ENCODE measurements at regions not wholly inside any gene's neighbourhood (a gene's known extent, or its start where the extent isn't known, plus 50 kb on each side); places are given as distances from the start of the nearest gene placed in this dataset.
"Not testable (repeated sequence)": the region's sequence is repeated elsewhere in the genome, so short reads cannot be mapped to it uniquely, and the experiment has no call there.

DNA sequence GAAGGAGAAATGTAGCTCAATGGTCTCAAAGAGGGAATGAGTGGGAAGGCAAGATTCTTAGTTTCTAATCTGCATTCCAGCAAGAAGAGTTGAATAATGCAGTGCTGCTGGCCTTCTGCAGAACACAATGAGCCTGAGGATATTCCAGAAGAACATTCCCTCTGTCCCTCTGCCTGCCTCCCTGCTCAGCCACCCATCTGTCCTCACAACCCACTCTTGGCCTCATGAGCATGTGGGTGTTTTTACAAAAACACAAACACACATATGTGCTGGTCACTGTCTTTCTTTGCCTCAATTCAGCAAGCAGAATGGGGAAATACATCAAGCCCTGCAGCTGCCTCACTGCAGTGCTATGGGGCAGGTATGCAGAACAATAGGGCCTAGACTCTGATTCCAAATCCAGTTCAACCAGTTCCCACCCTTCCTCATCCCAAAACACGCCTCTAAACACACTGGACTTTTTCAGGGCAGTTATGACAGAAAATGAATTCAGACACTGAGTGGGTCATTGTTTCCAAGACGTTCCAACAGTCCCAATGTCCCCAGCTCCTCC is 109.8 kb upstream of the CCT8L2 start:
- TF ChIP-seq, protein P1, sequence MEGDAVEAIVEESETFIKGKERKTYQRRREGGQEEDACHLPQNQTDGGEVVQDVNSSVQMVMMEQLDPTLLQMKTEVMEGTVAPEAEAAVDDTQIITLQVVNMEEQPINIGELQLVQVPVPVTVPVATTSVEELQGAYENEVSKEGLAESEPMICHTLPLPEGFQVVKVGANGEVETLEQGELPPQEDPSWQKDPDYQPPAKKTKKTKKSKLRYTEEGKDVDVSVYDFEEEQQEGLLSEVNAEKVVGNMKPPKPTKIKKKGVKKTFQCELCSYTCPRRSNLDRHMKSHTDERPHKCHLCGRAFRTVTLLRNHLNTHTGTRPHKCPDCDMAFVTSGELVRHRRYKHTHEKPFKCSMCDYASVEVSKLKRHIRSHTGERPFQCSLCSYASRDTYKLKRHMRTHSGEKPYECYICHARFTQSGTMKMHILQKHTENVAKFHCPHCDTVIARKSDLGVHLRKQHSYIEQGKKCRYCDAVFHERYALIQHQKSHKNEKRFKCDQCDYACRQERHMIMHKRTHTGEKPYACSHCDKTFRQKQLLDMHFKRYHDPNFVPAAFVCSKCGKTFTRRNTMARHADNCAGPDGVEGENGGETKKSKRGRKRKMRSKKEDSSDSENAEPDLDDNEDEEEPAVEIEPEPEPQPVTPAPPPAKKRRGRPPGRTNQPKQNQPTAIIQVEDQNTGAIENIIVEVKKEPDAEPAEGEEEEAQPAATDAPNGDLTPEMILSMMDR (IDR thresholded peaks at IDR 0.05) = not testable (repeated sequence)
- TF ChIP-seq POLR2A (IDR thresholded peaks at IDR 0.05) = not testable (repeated sequence)

Measured in suprapubic skin (tissue), 3 donors.